ACC112 (cell line): ENCODE measurements at regions not wholly inside any gene's neighbourhood (a gene's known extent, or its start where the extent isn't known, plus 50 kb on each side); places are given as distances from the start of the nearest gene placed in this dataset.

Source experiments
- H2AFZ ChIP-seq: fragments of 200-600 bp; sonication (generic); one replicate; pipeline ENCODE4 v1.6.0; 2017; ENCODE audit warnings: antibody characterized with exemption, low read length; ENCODE audit not compliant: unreplicated experiment
- H3K27ac ChIP-seq: fragments of 200-600 bp; sonication (generic); 2 replicates; pipeline ENCODE4 v1.5.1; 2014; ENCODE audit warnings: low read depth, mild to moderate bottlenecking, antibody characterized with exemption, low read length, moderate library complexity
- H3K27me3 ChIP-seq: fragments of 200-600 bp; sonication (generic); 2 replicates; pipeline ENCODE4 v1.6.1; 2014; ENCODE audit warnings: mild to moderate bottlenecking, antibody characterized with exemption, low read length, moderate library complexity, mixed read lengths; ENCODE audit not compliant: insufficient read depth
- H3K36me3 ChIP-seq: fragments of 200-600 bp; sonication (generic); 2 replicates; pipeline ENCODE4 v1.6.1; 2016; ENCODE audit warnings: mild to moderate bottlenecking, antibody characterized with exemption, low read length, moderate library complexity, mixed read lengths; ENCODE audit not compliant: insufficient read depth
- H3K4me1 ChIP-seq: fragments of 200-600 bp; sonication (generic); one replicate; pipeline ENCODE4 v1.6.1; 2016; ENCODE audit warnings: low read length, mixed read lengths; ENCODE audit not compliant: insufficient read depth, unreplicated experiment, control insufficient read depth
- H3K4me3 ChIP-seq: fragments of 200-600 bp; sonication (generic); 2 replicates; pipeline ENCODE4 v1.5.1; 2014; ENCODE audit warnings: mild to moderate bottlenecking, low read depth, low read length
- H3K79me2 ChIP-seq: fragments of 200-600 bp; sonication (generic); one replicate; pipeline ENCODE4 v1.6.0; 2016; ENCODE audit warnings: low read length; ENCODE audit not compliant: control insufficient read depth, unreplicated experiment, insufficient read depth

DNA sequence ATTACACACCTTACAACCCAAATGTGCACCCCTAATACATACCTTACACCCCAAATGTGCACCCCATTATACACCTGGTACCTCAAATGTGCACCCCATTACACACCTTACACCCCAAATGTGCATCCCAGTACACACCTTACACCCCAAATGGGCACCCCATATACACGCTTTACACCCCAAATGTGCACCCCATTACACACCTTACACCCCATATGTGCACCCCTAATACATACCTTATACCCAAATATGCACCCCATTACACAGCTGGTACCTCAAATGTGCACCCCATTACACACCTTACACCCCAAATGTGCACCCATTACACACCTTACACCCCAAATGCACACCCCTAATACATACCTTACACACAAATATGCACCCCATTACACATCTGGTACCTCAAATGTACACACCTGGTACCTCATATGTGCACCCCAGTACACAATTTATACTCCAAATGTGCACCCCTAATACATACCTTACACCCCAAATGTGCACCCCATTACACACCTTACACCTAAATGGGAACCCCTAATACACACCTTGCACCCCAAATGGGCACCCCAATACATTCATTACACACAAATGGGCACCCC is 106.3 kb downstream of the KLF6 start:
- H3K36me3 ChIP-seq, result no peaks in the 10 kb centered on the region
- H3K79me2 ChIP-seq, result no peaks in the 10 kb centered on the region
- H3K4me1 ChIP-seq, result no peaks in the 10 kb centered on the region
- no peaks in the 10 kb centered on the region for H3K27me3 ChIP-seq
- H3K4me3 ChIP-seq, result no peak overlapping the region
- H2AFZ ChIP-seq, result no peak overlapping the region
- H3K27ac ChIP-seq, result no peak overlapping the region

DNA sequence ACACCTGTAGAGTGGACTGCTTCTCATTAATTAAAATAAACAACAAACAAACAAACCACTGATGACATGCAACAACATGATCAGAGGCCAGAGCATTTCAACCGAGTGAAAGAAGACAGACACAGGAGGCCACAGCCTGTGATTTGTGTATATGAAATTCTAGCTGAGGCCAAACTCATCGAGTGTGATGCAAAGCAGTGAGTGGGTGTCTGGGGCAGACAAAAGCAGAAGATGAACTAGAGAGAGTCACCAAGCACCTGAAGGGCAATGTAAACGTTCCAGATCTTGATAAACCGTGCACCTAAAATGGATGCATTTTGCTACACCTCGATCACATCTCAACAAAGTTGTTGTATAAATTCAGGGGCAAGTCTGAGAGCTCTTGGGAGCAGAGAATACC is 108.4 kb downstream of the KLF6 start:
- H3K4me1 ChIP-seq, result no peaks in the 10 kb centered on the region
- H3K27me3 ChIP-seq, result no peaks in the 10 kb centered on the region
- H2AFZ ChIP-seq, result no peak overlapping the region
- no peak overlapping the region for H3K4me3 ChIP-seq
- no peak overlapping the region for H3K27ac ChIP-seq
- no peaks in the 10 kb centered on the region for H3K79me2 ChIP-seq
- H3K36me3 ChIP-seq, result no peaks in the 10 kb centered on the region

DNA sequence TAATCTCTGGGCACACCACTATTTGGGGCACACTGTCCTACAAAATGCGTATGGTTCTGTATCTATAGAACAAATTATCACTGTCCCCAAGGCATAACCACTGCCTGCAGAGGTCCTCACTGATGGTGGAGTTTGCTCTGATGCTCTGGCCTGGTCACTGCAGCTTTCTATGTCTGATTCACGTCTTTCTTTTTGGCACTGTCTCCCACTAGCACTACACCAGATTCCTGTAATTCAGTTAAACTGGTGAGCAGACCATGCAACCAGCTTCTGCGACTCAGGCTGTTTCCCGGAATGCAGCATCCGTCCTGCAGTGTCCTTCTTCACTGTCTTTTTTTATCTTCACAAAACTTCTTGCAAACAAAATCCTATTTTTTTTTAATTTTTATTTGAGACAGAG is 112.8 kb downstream of the KLF6 start:
- Histone ChIP-seq H3K4me3 (no peak overlapping the region), H3K79me2 (no peaks in the 10 kb centered on the region), H2AFZ (no peak overlapping the region), H3K27ac (no peak overlapping the region), H3K27me3 (no peaks in the 10 kb centered on the region), H3K36me3 (no peaks in the 10 kb centered on the region), H3K4me1 (peaks cover 8% of the 10 kb centered on the region)

DNA sequence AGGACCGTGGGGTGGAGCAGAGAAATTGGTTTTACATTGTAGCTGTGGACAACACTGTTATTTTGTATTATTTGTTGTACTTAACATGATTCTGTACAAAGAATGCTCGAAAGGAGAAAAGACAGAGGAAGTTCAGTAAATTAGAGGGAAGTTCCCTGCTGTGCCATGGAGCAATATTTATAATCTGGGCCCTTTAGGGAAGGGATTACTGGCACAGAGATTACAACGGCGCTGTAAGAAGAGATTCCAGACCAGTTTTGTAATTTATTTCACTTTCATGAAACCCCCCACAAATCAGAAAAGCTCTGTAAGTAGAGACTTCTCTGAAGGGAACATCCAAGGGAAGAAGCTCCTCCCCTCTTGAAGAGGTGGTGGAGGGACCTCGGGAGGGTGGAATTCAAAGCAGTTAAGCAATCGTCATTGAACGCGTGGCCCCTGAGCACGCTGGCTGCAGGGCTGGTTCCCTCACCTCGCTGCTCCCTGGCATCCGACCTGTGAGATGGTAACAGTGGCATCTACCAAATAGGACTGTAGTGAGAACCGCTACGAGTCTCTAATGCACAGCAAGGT is 113.5 kb downstream of the KLF6 start:
- Histone ChIP-seq H2AFZ (no peak overlapping the region), H3K27ac (no peak overlapping the region)

DNA sequence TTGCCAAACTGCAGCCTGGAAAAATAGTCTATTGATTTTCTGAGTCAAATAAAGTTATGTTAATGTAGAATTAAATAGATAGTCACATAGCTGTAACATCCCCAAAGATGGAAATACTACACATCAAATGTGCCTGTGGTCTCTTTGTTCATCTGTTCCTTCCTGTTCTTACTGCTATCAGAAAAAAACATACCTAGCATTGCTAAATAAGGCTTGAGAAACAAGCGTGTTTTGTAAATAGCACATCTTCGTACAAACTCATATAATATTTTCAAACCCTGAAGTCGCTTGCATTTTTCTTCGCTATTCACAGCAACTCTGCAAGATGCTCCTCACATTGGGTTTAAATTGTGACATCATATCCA is 116.1 kb downstream of the KLF6 start:
- no peaks in the 10 kb centered on the region for H3K27me3 ChIP-seq
- H3K27ac ChIP-seq, result no peak overlapping the region
- no peaks in the 10 kb centered on the region for H3K36me3 ChIP-seq
- H3K4me1 ChIP-seq, result peaks cover 8% of the 10 kb centered on the region
- no peaks in the 10 kb centered on the region for H3K79me2 ChIP-seq
- peak overlapping the region; percentile 59 for H2AFZ ChIP-seq
- no peak overlapping the region for H3K4me3 ChIP-seq

More for the DNA sequence above, 113.5 kb downstream of the KLF6 start:
- peaks cover 8% of the 10 kb centered on the region for H3K4me1 ChIP-seq
- no peaks in the 10 kb centered on the region for H3K79me2 ChIP-seq
- no peaks in the 10 kb centered on the region for H3K36me3 ChIP-seq
- no peaks in the 10 kb centered on the region for H3K27me3 ChIP-seq
- no peak overlapping the region for H3K4me3 ChIP-seq

DNA sequence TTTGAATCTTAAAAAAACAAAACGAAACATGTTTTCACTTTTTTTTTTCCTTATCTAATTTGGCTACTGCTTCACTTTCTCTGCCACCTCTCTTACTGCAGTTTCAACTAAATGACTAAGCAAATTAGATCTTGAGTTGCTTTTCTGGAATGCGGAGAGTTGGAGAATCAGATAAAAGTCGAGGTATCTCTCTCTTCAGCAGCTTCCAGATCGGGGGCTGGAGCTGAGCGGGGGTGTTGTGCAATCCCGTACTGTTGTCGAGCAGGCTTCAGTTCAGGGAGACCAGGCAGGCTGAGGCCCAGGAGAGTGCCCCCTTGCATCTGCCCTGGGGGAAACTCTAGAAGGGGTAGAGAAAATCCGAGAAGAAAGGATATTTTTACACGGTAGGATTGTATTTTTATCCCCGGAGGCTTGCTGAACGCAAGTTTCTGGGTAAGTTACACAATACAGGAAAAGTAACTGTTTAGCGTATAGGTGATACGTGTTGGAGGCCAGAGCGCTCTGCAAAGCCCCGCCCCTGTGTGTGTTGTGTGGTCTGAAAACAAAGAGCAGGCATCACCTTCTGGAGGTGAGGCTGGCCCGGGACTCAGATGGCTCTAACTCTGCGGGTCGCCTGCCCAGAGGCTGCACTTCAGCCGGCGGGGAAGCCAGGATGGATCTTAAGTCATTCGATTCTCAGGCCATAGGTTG is 116.6 kb downstream of the KLF6 start:
- H3K4me3 ChIP-seq, result peak overlapping the region; percentile 36; the same call in 1 of the 2 replicates
- H3K27ac ChIP-seq, result peak overlapping the region; percentile 10; the same call in 1 of the 2 replicates
- peaks cover 8% of the 10 kb centered on the region for H3K4me1 ChIP-seq
- H3K79me2 ChIP-seq, result no peaks in the 10 kb centered on the region
- H3K27me3 ChIP-seq, result no peaks in the 10 kb centered on the region
- H2AFZ ChIP-seq, result peak overlapping the region; percentile 59
- H3K36me3 ChIP-seq, result no peaks in the 10 kb centered on the region

DNA sequence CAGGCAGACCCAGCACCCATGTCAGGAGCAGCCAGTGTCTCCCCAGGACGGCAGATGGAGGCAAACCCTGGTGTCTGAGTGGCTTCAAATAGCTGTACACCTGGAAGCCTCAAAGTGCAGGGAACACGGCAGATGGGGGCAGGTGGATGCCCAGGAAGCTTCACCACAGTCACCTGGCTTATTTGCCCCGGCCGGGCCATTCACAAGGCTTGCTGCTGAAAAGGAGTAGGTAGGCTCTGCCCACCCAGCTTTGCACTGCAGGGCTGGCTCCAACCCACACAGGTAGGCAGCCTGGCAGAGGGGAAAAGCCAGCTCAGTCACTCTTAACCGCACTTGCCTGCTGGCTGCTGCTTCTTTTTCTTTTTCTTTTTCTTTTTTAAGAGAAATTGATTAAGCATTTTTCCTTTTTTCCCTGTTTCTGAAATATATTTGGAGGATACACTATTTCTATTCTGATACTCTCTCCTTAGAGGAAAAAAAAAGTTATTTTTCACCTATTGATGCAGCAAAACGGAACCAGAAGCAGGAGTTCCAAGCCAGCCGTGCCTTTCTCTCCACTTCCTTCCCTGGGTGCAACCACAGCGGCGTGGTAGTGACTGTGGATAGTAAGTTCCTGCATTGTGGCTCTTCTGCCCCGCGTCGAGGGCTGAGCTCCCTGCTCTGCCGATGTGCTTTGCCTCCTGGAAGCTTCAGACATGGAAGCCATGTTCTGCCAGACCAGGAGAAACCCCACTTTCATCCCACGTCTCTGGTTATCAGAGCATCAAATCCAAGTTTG is 118.3 kb downstream of the KLF6 start:
- no peak overlapping the region for H3K4me3 ChIP-seq
- H2AFZ ChIP-seq, result no peak overlapping the region
- H3K36me3 ChIP-seq, result no peaks in the 10 kb centered on the region
- H3K27me3 ChIP-seq, result no peaks in the 10 kb centered on the region
- peaks cover 8% of the 10 kb centered on the region for H3K4me1 ChIP-seq
- no peaks in the 10 kb centered on the region for H3K79me2 ChIP-seq
- no peak overlapping the region for H3K27ac ChIP-seq

DNA sequence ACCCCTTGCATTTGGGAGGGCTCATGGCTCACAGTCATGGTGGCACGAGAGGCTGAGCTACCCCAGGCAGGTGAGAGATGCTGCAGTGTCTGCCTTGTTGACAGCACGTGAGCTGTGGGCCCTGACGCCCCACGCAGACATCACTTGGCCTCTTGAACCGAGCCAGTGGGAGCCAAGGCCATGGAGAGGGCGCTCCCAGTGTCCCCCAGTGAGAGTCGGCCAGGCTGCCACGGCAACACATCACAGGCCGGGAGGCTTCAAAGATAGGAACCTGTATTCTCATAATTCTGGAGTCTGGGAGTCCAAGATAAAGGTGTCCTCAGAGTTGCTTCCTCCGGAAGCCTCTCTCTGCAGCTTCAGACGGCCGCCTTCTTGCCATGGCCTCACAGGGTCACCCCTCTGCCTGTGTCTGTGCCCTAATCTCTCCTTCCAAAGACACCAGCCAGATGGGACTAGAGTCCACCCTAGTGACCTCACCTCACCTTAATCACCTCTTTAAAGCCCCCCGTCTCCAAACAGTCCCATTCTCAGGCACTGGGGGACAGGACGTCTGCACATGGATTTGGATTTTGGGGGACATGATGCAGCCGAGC is 119.6 kb downstream of the KLF6 start:
- Histone ChIP-seq H3K4me3 (no peak overlapping the region), H3K36me3 (no peaks in the 10 kb centered on the region), H3K27ac (no peak overlapping the region), H3K79me2 (no peaks in the 10 kb centered on the region), H3K4me1 (peaks cover 8% of the 10 kb centered on the region), H2AFZ (no peak overlapping the region), H3K27me3 (no peaks in the 10 kb centered on the region)

DNA sequence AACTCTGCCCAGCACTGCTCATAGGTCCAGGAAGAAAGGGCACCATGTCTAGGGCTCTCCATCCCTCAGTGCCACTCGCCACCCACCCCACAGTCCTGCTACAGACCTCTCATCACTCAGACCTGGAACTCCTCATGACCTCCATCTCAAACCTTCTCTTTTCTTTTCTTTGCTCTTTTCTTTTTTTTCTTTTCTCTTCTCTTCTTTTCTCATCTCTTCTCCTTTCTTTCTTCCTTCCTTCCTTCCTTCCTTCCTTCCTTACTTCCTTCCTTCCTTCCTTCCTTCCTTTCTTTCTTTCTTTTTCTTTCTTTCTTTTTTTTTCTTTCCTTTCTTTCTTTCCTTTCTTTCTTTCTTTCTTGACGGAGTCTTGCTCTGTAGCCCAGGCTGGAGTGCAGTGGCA is 122.2 kb downstream of the KLF6 start:
- Histone ChIP-seq H3K27ac (no peak overlapping the region), H3K4me3 (no peak overlapping the region), H3K36me3 (no peaks in the 10 kb centered on the region), H2AFZ (no peak overlapping the region), H3K4me1 (no peaks in the 10 kb centered on the region), H3K79me2 (no peaks in the 10 kb centered on the region), H3K27me3 (no peaks in the 10 kb centered on the region)

DNA sequence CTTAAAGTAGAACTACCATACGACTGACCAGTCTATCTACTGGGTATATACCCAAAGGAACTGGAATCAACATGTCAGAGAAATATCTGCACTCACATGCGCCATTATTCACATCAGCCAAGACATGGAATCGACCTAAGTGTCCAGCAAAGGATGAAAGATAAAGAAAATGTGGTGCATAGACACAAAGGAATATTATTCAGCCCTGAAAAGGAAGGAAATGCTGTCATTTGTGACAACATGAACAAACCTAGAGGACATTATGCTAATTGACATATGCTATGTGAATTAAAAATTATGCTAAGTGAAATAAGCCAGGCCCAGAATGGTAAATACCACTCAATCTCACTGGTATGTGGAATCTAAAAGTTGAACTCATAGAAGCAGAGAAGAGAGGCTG is 123.7 kb downstream of the KLF6 start:
- Histone ChIP-seq H3K27ac (no peak overlapping the region), H3K4me3 (no peak overlapping the region), H3K79me2 (no peaks in the 10 kb centered on the region), H3K36me3 (no peaks in the 10 kb centered on the region), H3K27me3 (no peaks in the 10 kb centered on the region), H2AFZ (no peak overlapping the region), H3K4me1 (no peaks in the 10 kb centered on the region)
